ENCODE measurements at regions not wholly inside any gene's neighbourhood (a gene's known extent, or its start where the extent isn't known, plus 50 kb on each side); places are given as distances from the start of the nearest gene placed in this dataset.

- TF ChIP-seq NFIC (IDR thresholded peaks at IDR 0.05) (no peak), REST (IDR thresholded peaks at IDR 0.05; ENCODE audit: low read depth) (no peak), TAF1 (IDR thresholded peaks at IDR 0.05; ENCODE audit: low read depth) (no peak), FOXM1 (IDR thresholded peaks at IDR 0.05; ENCODE audit: borderline replicate concordance, low read depth) (no peak), EGR1 (IDR thresholded peaks at IDR 0.05) (no peak), MAX (IDR thresholded peaks at IDR 0.05) (no peak), RAD21 (IDR thresholded peaks at IDR 0.05; ENCODE audit: low read depth) (no peak), YY1 (IDR thresholded peaks at IDR 0.05; ENCODE audit: low read depth) (no peak), USF1 (IDR thresholded peaks at IDR 0.05) (no peak), TEAD4 (IDR thresholded peaks at IDR 0.05) (no peak), EP300 (IDR thresholded peaks at IDR 0.05; ENCODE audit: borderline replicate concordance) (no peak)
Observed at GRCh38 chr4:32824336-32824735, 2104.2 kb downstream of the PCDH7 start.
